K562 (cell line): ENCODE measurements at regions not wholly inside any gene's neighbourhood (a gene's known extent, or its start where the extent isn't known, plus 50 kb on each side); places are given as distances from the start of the nearest gene placed in this dataset.

Source experiments
- ATAC-seq: fragments of 200-7000 bp; cut with Tn5 transposase; 3 replicates; pipeline ENCODE4 v1.9.1; 2020; ENCODE audit warnings: moderate library complexity
- BruUV-seq: library from RNA; stranded (reverse); fragments of 400-500 nt; replicated peaks from 2 replicates; lab custom pipeline; 2021; lab: Mats Ljungman, UMichigan
- CTCF ChIA-PET: fragments of 300-600 bp; formaldehyde crosslinking; extraction: SDS; loops from one replicate; lab custom pipeline; 2021; ENCODE audit warnings: low intra/inter-chr PET ratio; lab: Yijun Ruan, JAX
- POLR2A ChIA-PET: fragments of 300-600, 350-650 bp; sonication (Branson Sonifier 250); formaldehyde crosslinking; extraction: SDS; loops from one replicate; lab custom pipeline; 2021; ENCODE audit warnings: antibody characterized with exemption, inconsistent platforms; lab: Yijun Ruan, JAX
- DNase-seq, 4 experiments: peaks; one replicate each; pipeline versions ENCODE4 v3.0.0 to v3.0.0-alpha.2; 2011 to 2018; ENCODE audit warnings: low spot score in 3 of 4, mixed read lengths in 3 of 4; ENCODE audit errors: extremely low read depth in 1 of 4
- FAIRE-seq: peaks from 2 replicates; lab custom pipeline; 2011; peaks lifted over from hg19 to GRCh38; lab: Jason Lieb, UNC
- H2AFZ ChIP-seq: 2 replicates; pipeline ENCODE4 v1.6.0; 2011; ENCODE audit warnings: low read depth, low read length, control low read depth, inconsistent platforms
- H3K27ac ChIP-seq: fragments of 200-600 bp; 3 replicates; pipeline ENCODE4 v1.8.0; 2011; ENCODE audit warnings: low read depth, mild to moderate bottlenecking, control low read depth, inconsistent platforms, low read length, moderate library complexity, mixed read lengths; ENCODE audit errors: extremely low read depth
- H3K27me3 ChIP-seq, 2 experiments: fragments of 300-600 bp in 1 of 2; 2 replicates in 1 of 2; 3 replicates in 1 of 2; pipeline versions ENCODE4 v1.6.0 to v1.8.0; 2011; ENCODE audit warnings: inconsistent platforms in 2 of 2, low read length in 2 of 2, mild to moderate bottlenecking in 1 of 2, mixed read lengths in 1 of 2, moderate library complexity in 1 of 2; ENCODE audit not compliant: control insufficient read depth in 2 of 2, insufficient read depth in 2 of 2
- H3K36me3 ChIP-seq: fragments of 300-600 bp; 3 replicates; pipeline ENCODE4 v1.8.0; 2011; ENCODE audit warnings: mild to moderate bottlenecking, low read length, inconsistent platforms; ENCODE audit not compliant: control insufficient read depth, insufficient read depth
- H3K4me1 ChIP-seq, 2 experiments: fragments of 200-600 bp in 1 of 2; replicated peaks in 1 of 2; 2 replicates in 1 of 2; 3 replicates in 1 of 2; pipeline versions ENCODE4 v1.5.1 to v1.8.0; 2011; ENCODE audit warnings: inconsistent platforms in 2 of 2, low read length in 2 of 2, mild to moderate bottlenecking in 1 of 2, mixed read lengths in 1 of 2, moderate library complexity in 1 of 2; ENCODE audit not compliant: control insufficient read depth in 2 of 2, insufficient read depth in 2 of 2
- H3K4me2 ChIP-seq: 2 replicates; pipeline ENCODE4 v1.6.1; 2011; ENCODE audit warnings: low read length, control low read depth, inconsistent platforms, mixed read lengths; ENCODE audit not compliant: insufficient read depth
- H3K4me3 ChIP-seq: fragments of 200-600 bp; sonication (generic), shearing (Covaris generic); 2 replicates; pipeline ENCODE4 v1.5.1; 2016; ENCODE audit warnings: control low read depth, inconsistent platforms
- H3K79me2 ChIP-seq: fragments of 200-600 bp; 3 replicates; pipeline ENCODE4 v1.8.0; 2011; ENCODE audit warnings: low read length, inconsistent platforms; ENCODE audit not compliant: control insufficient read depth, insufficient read depth
- H3K9ac ChIP-seq, 2 experiments: 2 replicates each; pipeline versions ENCODE4 v1.6.0 to v1.6.1; 2011; ENCODE audit warnings: low read depth in 2 of 2, low read length in 2 of 2, control low read depth in 1 of 2, inconsistent platforms in 1 of 2, mild to moderate bottlenecking in 1 of 2, mixed read lengths in 1 of 2; ENCODE audit not compliant: insufficient read depth in 1 of 2
- H3K9me1 ChIP-seq: one replicate; pipeline ENCODE4 v1.6.0; 2011; ENCODE audit warnings: inconsistent platforms, mild to moderate bottlenecking, low read length, moderate library complexity; ENCODE audit not compliant: control insufficient read depth, insufficient read depth
- H3K9me3 ChIP-seq: replicated peaks from 2 replicates; pipeline ENCODE4 v1.5.1; 2011; ENCODE audit warnings: low read depth, low read length, inconsistent platforms; ENCODE audit not compliant: control insufficient read depth, insufficient read depth
- H4K20me1 ChIP-seq: replicated peaks from 2 replicates; pipeline ENCODE4 v1.6.1; 2011; ENCODE audit warnings: low read length, inconsistent platforms, mixed read lengths; ENCODE audit not compliant: control insufficient read depth, insufficient read depth
- GTF2F1 ChIP-seq: IDR thresholded peaks from 2 replicates; pipeline ENCODE4 v1.6.1; 2011; ENCODE audit warnings: low read depth, low read length, improper control_type of control experiment
- SMARCB1 ChIP-seq: IDR thresholded peaks from 2 replicates; pipeline ENCODE4 v1.6.1; 2011; ENCODE audit warnings: improper control_type of control experiment, low read depth; ENCODE audit not compliant: insufficient read length
- TAF1 ChIP-seq: IDR thresholded peaks from 2 replicates; pipeline ENCODE4 v1.6.1; 2011; ENCODE audit warnings: mild to moderate bottlenecking, low read length, moderate library complexity; ENCODE audit not compliant: insufficient read depth, control insufficient read depth, severe bottlenecking; ENCODE audit errors: extremely low read depth
- TCF7 ChIP-seq: sonication (generic); IDR thresholded peaks from 2 replicates; pipeline ENCODE4 v1.6.1; 2016; ENCODE audit warnings: antibody characterized with exemption, borderline replicate concordance
- TEAD4 ChIP-seq, 2 experiments: sonication (generic) in 1 of 2; formaldehyde crosslinking in 1 of 2; IDR thresholded peaks; 2 replicates each; pipeline versions ENCODE4 v1.6.1 to v1.8.0; 2012 to 2022; ENCODE audit warnings: borderline replicate concordance in 1 of 2, inconsistent platforms in 1 of 2, low read length in 1 of 2, mild to moderate bottlenecking in 1 of 2, missing genetic modification reagents in 1 of 2
- ZNF766 ChIP-seq: fragments of 200-800 bp; sonication (Bioruptor generic); conservative IDR thresholded peaks from 2 replicates; pipeline ENCODE4 v1.6.1; 2016; ENCODE audit warnings: missing genetic modification characterization, missing compliant biosample characterization
- WGBS: fragments of 100-300 bp; shearing (Covaris generic); methylation state at CpG from one replicate; pipeline ENCODE4 v1.1.6; 2016; ENCODE audit warnings: low coverage, mixed read lengths; ENCODE audit not compliant: insufficient coverage; ENCODE audit errors: missing lambda C conversion rate; 5-methylcytosine and 5-hydroxymethylcytosine counted together
- in situ Hi-C: fragments of 300-500 bp; cut with MboI; formaldehyde crosslinking; loops from 4 replicates; pipeline ENCODE4 v1.15.0; 2018; ENCODE audit warnings: inconsistent platforms, mixed read lengths
- intact Hi-C: fragments of 100-400 bp; cut with micrococcal nuclease; formaldehyde crosslinking; loops from 2 replicates; pipeline ENCODE4 v1.14.2; 2022
- TF ChIP-seq, protein P1 (sequence below): sonication (generic); formaldehyde crosslinking; IDR thresholded peaks from 2 replicates; pipeline ENCODE4 v1.8.1; 2023; ENCODE audit warnings: mild to moderate bottlenecking, missing genetic modification reagents
- TF ChIP-seq, protein P2 (sequence below): fragments of 450-650 bp; formaldehyde crosslinking; IDR thresholded peaks from 2 replicates; pipeline ENCODE4 v1.4.0; 2020; ENCODE audit warnings: mild to moderate bottlenecking, moderate library complexity
- TF ChIP-seq, protein P3 (sequence below), 3 experiments: IDR thresholded peaks in 2 of 3; conservative IDR thresholded peaks in 1 of 3; 2 replicates each; pipeline ENCODE4 v1.5.1; 2011 to 2012; ENCODE audit warnings: low read length in 3 of 3, mild to moderate bottlenecking in 3 of 3, control low read depth in 2 of 3, improper control_type of control experiment in 1 of 3, inconsistent platforms in 1 of 3, low read depth in 1 of 3, mixed read lengths in 1 of 3, moderate library complexity in 1 of 3; ENCODE audit not compliant: insufficient read depth in 2 of 3
- TF ChIP-seq, protein P4 (sequence below): fragments of 200-800 bp; sonication (Bioruptor generic); IDR thresholded peaks from 2 replicates; pipeline ENCODE4 v1.6.1; 2017; ENCODE audit warnings: missing genetic modification characterization, missing compliant biosample characterization
- TF ChIP-seq, protein P5 (sequence below): sonication (generic); formaldehyde crosslinking; IDR thresholded peaks from 2 replicates; pipeline ENCODE4 v1.4.0; 2020; ENCODE audit warnings: mild to moderate bottlenecking, missing genetic modification reagents

DNA sequence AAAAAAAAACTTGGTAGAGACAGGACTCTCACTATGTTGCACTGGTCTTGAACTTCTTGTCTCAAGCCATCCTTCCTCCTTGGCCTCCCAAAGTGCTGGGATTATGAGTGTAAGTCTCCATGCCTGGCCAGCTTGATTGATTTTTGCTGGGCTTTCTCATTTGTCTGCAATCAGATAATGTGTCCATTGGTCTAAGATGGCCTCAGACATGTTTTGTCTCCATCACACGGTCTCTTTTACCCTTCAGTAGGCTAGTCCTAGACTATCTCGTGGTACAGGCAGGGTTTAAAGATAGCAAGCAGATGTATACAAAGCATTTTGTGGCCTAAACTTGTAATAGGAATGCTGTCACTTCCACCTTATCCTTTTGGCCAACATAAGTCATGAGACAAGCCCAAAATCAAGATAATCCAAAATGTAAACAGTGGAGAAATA, 289.1 kb downstream of the TFAP2B start (continued):
- TF ChIP-seq, protein P1, sequence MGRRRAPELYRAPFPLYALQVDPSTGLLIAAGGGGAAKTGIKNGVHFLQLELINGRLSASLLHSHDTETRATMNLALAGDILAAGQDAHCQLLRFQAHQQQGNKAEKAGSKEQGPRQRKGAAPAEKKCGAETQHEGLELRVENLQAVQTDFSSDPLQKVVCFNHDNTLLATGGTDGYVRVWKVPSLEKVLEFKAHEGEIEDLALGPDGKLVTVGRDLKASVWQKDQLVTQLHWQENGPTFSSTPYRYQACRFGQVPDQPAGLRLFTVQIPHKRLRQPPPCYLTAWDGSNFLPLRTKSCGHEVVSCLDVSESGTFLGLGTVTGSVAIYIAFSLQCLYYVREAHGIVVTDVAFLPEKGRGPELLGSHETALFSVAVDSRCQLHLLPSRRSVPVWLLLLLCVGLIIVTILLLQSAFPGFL (CRISPR knock-in tag), result no peak
- TF ChIP-seq, protein P2, sequence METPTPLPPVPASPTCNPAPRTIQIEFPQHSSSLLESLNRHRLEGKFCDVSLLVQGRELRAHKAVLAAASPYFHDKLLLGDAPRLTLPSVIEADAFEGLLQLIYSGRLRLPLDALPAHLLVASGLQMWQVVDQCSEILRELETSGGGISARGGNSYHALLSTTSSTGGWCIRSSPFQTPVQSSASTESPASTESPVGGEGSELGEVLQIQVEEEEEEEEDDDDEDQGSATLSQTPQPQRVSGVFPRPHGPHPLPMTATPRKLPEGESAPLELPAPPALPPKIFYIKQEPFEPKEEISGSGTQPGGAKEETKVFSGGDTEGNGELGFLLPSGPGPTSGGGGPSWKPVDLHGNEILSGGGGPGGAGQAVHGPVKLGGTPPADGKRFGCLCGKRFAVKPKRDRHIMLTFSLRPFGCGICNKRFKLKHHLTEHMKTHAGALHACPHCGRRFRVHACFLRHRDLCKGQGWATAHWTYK (CRISPR knock-in tag), result peak; percentile 91
- no peak for TF ChIP-seq GTF2F1
- TF ChIP-seq, protein P3, sequence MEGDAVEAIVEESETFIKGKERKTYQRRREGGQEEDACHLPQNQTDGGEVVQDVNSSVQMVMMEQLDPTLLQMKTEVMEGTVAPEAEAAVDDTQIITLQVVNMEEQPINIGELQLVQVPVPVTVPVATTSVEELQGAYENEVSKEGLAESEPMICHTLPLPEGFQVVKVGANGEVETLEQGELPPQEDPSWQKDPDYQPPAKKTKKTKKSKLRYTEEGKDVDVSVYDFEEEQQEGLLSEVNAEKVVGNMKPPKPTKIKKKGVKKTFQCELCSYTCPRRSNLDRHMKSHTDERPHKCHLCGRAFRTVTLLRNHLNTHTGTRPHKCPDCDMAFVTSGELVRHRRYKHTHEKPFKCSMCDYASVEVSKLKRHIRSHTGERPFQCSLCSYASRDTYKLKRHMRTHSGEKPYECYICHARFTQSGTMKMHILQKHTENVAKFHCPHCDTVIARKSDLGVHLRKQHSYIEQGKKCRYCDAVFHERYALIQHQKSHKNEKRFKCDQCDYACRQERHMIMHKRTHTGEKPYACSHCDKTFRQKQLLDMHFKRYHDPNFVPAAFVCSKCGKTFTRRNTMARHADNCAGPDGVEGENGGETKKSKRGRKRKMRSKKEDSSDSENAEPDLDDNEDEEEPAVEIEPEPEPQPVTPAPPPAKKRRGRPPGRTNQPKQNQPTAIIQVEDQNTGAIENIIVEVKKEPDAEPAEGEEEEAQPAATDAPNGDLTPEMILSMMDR (IDR thresholded peaks at IDR 0.05 in 2 of 3, conservative IDR thresholded peaks at IDR 0.05 in 1 of 3; ENCODE audit: insufficient read depth in 2 of 3, low read depth in 1 of 3, low read length in 3 of 3), result no peak
- TF ChIP-seq TCF7, result no peak

DNA sequence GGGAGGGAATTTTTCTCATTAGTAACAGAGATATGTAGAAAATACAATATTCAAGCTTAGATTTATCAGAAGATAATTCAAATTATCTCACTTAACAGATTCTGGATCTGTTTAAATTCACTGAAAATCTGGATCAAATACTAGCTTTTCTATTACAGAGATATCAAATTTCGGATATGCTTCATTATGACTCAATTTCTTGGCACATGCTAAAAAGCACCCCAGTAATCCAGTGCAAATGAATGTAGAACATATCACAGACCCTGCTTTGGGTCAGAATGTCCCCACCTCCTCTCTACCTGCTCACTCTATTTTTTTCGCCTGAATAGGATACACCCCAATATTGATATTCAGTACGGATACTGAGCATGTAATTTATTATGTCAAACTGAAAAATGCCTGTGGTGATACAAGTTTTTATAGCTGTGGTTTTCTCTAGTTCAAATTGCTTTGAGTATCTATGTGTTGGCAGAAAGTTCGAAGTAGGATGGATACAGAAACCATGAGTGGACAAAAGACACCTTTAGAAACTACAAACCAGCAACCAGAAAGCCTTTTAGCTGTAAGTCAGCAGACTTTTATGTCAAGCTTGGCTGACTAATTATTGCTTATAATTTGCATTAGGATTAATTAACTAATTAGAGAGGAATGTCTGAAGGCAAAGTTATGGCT, 290.0 kb downstream of the TFAP2B start:
- CTCF ChIA-PET, result no interaction called here
- POLR2A ChIA-PET, result no interaction called here
- intact Hi-C loops, result loop anchor here (5.0 kb wide), 1 partner anchor 56 kb away; no protein-coding TSS in a partner anchor
- no peaks in the 10 kb centered on the region for H3K27me3 ChIP-seq
- H3K4me3 ChIP-seq, result no peak overlapping the region
- WGBS, result 74% methylated on average over 4 of the region's 4 CpGs
- ATAC-seq (no peak), FAIRE-seq (no peak), DNase-seq (no peak)
- no peaks in the 10 kb centered on the region for H3K9me3 ChIP-seq
- no peak overlapping the region for H3K4me2 ChIP-seq
- H3K4me1 ChIP-seq, result peaks cover 0 to 24% of the 10 kb centered on the region in 2 experiments; a peak in 2 of 5 replicates
- H3K36me3 ChIP-seq, result no peaks in the 10 kb centered on the region
- H3K9ac ChIP-seq, result no peak overlapping the region
- in situ Hi-C loops, result no loop called here
- TF ChIP-seq, protein P4, sequence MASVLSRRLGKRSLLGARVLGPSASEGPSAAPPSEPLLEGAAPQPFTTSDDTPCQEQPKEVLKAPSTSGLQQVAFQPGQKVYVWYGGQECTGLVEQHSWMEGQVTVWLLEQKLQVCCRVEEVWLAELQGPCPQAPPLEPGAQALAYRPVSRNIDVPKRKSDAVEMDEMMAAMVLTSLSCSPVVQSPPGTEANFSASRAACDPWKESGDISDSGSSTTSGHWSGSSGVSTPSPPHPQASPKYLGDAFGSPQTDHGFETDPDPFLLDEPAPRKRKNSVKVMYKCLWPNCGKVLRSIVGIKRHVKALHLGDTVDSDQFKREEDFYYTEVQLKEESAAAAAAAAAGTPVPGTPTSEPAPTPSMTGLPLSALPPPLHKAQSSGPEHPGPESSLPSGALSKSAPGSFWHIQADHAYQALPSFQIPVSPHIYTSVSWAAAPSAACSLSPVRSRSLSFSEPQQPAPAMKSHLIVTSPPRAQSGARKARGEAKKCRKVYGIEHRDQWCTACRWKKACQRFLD (CRISPR knock-in tag), result no peak
- TF ChIP-seq, protein P5, sequence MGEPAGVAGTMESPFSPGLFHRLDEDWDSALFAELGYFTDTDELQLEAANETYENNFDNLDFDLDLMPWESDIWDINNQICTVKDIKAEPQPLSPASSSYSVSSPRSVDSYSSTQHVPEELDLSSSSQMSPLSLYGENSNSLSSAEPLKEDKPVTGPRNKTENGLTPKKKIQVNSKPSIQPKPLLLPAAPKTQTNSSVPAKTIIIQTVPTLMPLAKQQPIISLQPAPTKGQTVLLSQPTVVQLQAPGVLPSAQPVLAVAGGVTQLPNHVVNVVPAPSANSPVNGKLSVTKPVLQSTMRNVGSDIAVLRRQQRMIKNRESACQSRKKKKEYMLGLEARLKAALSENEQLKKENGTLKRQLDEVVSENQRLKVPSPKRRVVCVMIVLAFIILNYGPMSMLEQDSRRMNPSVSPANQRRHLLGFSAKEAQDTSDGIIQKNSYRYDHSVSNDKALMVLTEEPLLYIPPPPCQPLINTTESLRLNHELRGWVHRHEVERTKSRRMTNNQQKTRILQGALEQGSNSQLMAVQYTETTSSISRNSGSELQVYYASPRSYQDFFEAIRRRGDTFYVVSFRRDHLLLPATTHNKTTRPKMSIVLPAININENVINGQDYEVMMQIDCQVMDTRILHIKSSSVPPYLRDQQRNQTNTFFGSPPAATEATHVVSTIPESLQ (CRISPR knock-in tag), result no peak
- TF ChIP-seq TEAD4 (IDR thresholded peaks at IDR 0.05; ENCODE audit: low read length) (no peak), TEAD4 (CRISPR knock-in tag; IDR thresholded peaks at IDR 0.05; ENCODE audit: borderline replicate concordance) (no peak), SMARCB1 (no peak), ZNF766 (no peak), TAF1 (no peak)
- no TSS peak for BruUV-seq
- no peaks in the 10 kb centered on the region for H4K20me1 ChIP-seq
- no peak overlapping the region for H2AFZ ChIP-seq
- no peaks in the 10 kb centered on the region for H3K79me2 ChIP-seq
- H3K27ac ChIP-seq, result no peak overlapping the region
- H3K9me1 ChIP-seq, result no peaks in the 10 kb centered on the region
